WTC11 (cell line): ENCODE measurements at regions not wholly inside any gene's neighbourhood (a gene's known extent, or its start where the extent isn't known, plus 50 kb on each side); places are given as distances from the start of the nearest gene placed in this dataset.

Source experiments
- ATAC-seq: fragments of 200-7000 bp; cut with Tn5 transposase; 2 replicates; pipeline ENCODE4 v1.10.0; 2021; ENCODE audit warnings: mild to moderate bottlenecking, moderate library complexity
- CTCF ChIA-PET: fragments of 300-600 bp; sonication (Branson Sonifier 250); formaldehyde crosslinking; loops from one replicate; lab custom pipeline; 2021; ENCODE audit warnings: antibody characterized with exemption; lab: Charles Lee
- POLR2A ChIA-PET: fragments of 350-600 bp; sonication (Branson Sonifier 250); formaldehyde crosslinking; loops from one replicate; lab custom pipeline; 2021; ENCODE audit warnings: antibody characterized with exemption; lab: Charles Lee
- DNase-seq: peaks from one replicate; pipeline ENCODE4 v3.0.0; 2021; ENCODE audit warnings: low spot score
- H3K27ac Mint-ChIP-seq: 2 replicates; pipeline ENCODE4 v1.8.0; 2021; ENCODE audit warnings: mixed read lengths
- H3K27me3 Mint-ChIP-seq: 2 replicates; pipeline ENCODE4 v1.8.0; 2021; ENCODE audit warnings: low read depth, mild to moderate bottlenecking, moderate library complexity, mixed read lengths
- H3K36me3 Mint-ChIP-seq: 2 replicates; pipeline ENCODE4 v1.8.0; 2021; ENCODE audit warnings: mixed read lengths
- H3K4me1 Mint-ChIP-seq: 2 replicates; pipeline ENCODE4 v1.8.0; 2022; ENCODE audit warnings: mixed read lengths
- H3K4me3 Mint-ChIP-seq: 2 replicates; pipeline ENCODE4 v1.8.0; 2021; ENCODE audit warnings: mild to moderate bottlenecking, moderate library complexity, mixed read lengths
- H3K9me3 Mint-ChIP-seq: 2 replicates; pipeline ENCODE4 v1.8.0; 2021; ENCODE audit warnings: mixed read lengths
- ATF6 ChIP-seq: sonication (generic); formaldehyde crosslinking; IDR thresholded peaks from 2 replicates; pipeline ENCODE4 v1.8.1; 2023; ENCODE audit warnings: mild to moderate bottlenecking, missing genetic modification reagents
- CBFB ChIP-seq: sonication (generic); formaldehyde crosslinking; IDR thresholded peaks from 2 replicates; pipeline ENCODE4 v1.8.1; 2022; ENCODE audit warnings: mild to moderate bottlenecking, low read depth, missing genetic modification reagents
- CDX4 ChIP-seq: fragments of 250-450 bp; sonication (Bioruptor Pico); IDR thresholded peaks from 2 replicates; pipeline ENCODE4 v1.9.0; 2021; ENCODE audit warnings: moderate library complexity, mild to moderate bottlenecking, inconsistent platforms, borderline replicate concordance
- ETV6 ChIP-seq: sonication (generic); formaldehyde crosslinking; IDR thresholded peaks from 2 replicates; pipeline ENCODE4 v1.8.1; 2022; ENCODE audit warnings: mild to moderate bottlenecking, missing genetic modification reagents
- FOXP1 ChIP-seq: sonication (generic); formaldehyde crosslinking; IDR thresholded peaks from 2 replicates; pipeline ENCODE4 v1.8.0; 2022; ENCODE audit warnings: missing genetic modification reagents, mild to moderate bottlenecking, moderate library complexity, borderline replicate concordance
- FOXP4 ChIP-seq: sonication (generic); formaldehyde crosslinking; IDR thresholded peaks from 2 replicates; pipeline ENCODE4 v1.8.0; 2022; ENCODE audit warnings: mild to moderate bottlenecking, missing genetic modification reagents
- GABPB1 ChIP-seq: sonication (generic); formaldehyde crosslinking; IDR thresholded peaks from 2 replicates; pipeline ENCODE4 v1.8.1; 2023; ENCODE audit warnings: mild to moderate bottlenecking, missing genetic modification reagents
- IRF2 ChIP-seq: sonication (generic); formaldehyde crosslinking; IDR thresholded peaks from 2 replicates; pipeline ENCODE4 v1.8.0; 2022; ENCODE audit warnings: low read depth, missing genetic modification reagents, borderline replicate concordance
- KAT7 ChIP-seq: sonication (generic); formaldehyde crosslinking; IDR thresholded peaks from 2 replicates; pipeline ENCODE4 v1.8.1; 2023; ENCODE audit warnings: missing genetic modification reagents, mild to moderate bottlenecking, borderline replicate concordance
- NFE2L1 ChIP-seq: sonication (generic); formaldehyde crosslinking; IDR thresholded peaks from 2 replicates; pipeline ENCODE4 v1.8.1; 2023; ENCODE audit warnings: missing genetic modification reagents
- OVOL2 ChIP-seq: fragments of 250-450 bp; sonication (Bioruptor Pico); IDR thresholded peaks from 2 replicates; pipeline ENCODE4 v1.9.0; 2021; ENCODE audit warnings: mild to moderate bottlenecking, borderline replicate concordance
- RORB ChIP-seq: fragments of 250-450 bp; sonication (Bioruptor Pico); IDR thresholded peaks from 2 replicates; pipeline ENCODE4 v1.9.0; 2021; ENCODE audit warnings: mild to moderate bottlenecking
- SOX15 ChIP-seq: fragments of 250-450 bp; sonication (Bioruptor Pico); IDR thresholded peaks from 2 replicates; pipeline ENCODE4 v1.9.0; 2021; ENCODE audit warnings: mild to moderate bottlenecking
- TP53 ChIP-seq: sonication (generic); formaldehyde crosslinking; IDR thresholded peaks from 2 replicates; pipeline ENCODE4 v1.8.1; 2023; ENCODE audit warnings: mild to moderate bottlenecking, missing genetic modification reagents
- ZNF219 ChIP-seq: sonication (generic); formaldehyde crosslinking; IDR thresholded peaks from 2 replicates; pipeline ENCODE4 v1.8.0; 2023; ENCODE audit warnings: missing genetic modification reagents, mild to moderate bottlenecking, borderline replicate concordance
- ZNF423 ChIP-seq: fragments of 250-450 bp; sonication (Bioruptor Pico); IDR thresholded peaks from 2 replicates; pipeline ENCODE4 v2.1.2; 2022; ENCODE audit warnings: mild to moderate bottlenecking, moderate library complexity
- ZNF671 ChIP-seq: fragments of 250-450 bp; sonication (Bioruptor Pico); IDR thresholded peaks from 2 replicates; pipeline ENCODE4 v1.8.0; 2021; ENCODE audit warnings: mild to moderate bottlenecking

- Mint-ChIP-seq H3K4me3 (no peak overlapping the region), H3K9me3 (peaks cover 13% of the 10 kb centered on the region), H3K27ac (no peak overlapping the region), H3K36me3 (peaks cover 12% of the 10 kb centered on the region), H3K4me1 (peaks cover 5% of the 10 kb centered on the region), H3K27me3 (no peaks in the 10 kb centered on the region)
- no peak for TF ChIP-seq FOXP4 (CRISPR knock-in tag)
- TF ChIP-seq FOXP1 (CRISPR knock-in tag): no peak
- no peak for TF ChIP-seq NFE2L1 (CRISPR knock-in tag)
- TF ChIP-seq ZNF219 (CRISPR knock-in tag): no peak
- TF ChIP-seq GABPB1 (CRISPR knock-in tag): no peak
- ChIA-PET POLR2A (no interaction called here), CTCF (no interaction called here)
- no peak for DNase-seq
- no peak for ATAC-seq
Measured at GRCh38 chr18:78681396-78681795, 298.2 kb upstream of the SALL3 start.

- Mint-ChIP-seq H3K27me3 (no peaks in the 10 kb centered on the region), H3K4me1 (peaks cover 5% of the 10 kb centered on the region), H3K36me3 (peaks cover 9% of the 10 kb centered on the region), H3K9me3 (peaks cover 15% of the 10 kb centered on the region), H3K4me3 (no peak overlapping the region), H3K27ac (no peak overlapping the region)
- TF ChIP-seq CDX4 (CRISPR knock-in tag) (no peak), NFE2L1 (CRISPR knock-in tag) (no peak), ETV6 (CRISPR knock-in tag) (no peak), ZNF423 (no peak)
- ChIA-PET CTCF (no interaction called here), POLR2A (no interaction called here)
- DNase-seq (no peak), ATAC-seq (no peak)
Measured at GRCh38 chr18:78681934-78682333, 297.7 kb upstream of the SALL3 start.

GRCh38 chr18:78682716-78683115 lies 296.9 kb upstream of the SALL3 start:
- peaks cover 5% of the 10 kb centered on the region for H3K4me1 Mint-ChIP-seq
- DNase-seq (no peak), ATAC-seq (no peak)
- no peak overlapping the region for H3K27ac Mint-ChIP-seq
- POLR2A ChIA-PET: no interaction called here
- H3K27me3 Mint-ChIP-seq: no peaks in the 10 kb centered on the region
- peaks cover 15% of the 10 kb centered on the region for H3K9me3 Mint-ChIP-seq
- H3K4me3 Mint-ChIP-seq: no peak overlapping the region
- CTCF ChIA-PET: no interaction called here
- peaks cover 9% of the 10 kb centered on the region for H3K36me3 Mint-ChIP-seq
- TF ChIP-seq ATF6 (CRISPR knock-in tag) (no peak), ZNF671 (no peak), TP53 (CRISPR knock-in tag) (no peak), RORB (CRISPR knock-in tag) (no peak), SOX15 (no peak), IRF2 (CRISPR knock-in tag) (no peak), KAT7 (CRISPR knock-in tag) (no peak), OVOL2 (CRISPR knock-in tag) (no peak)

GRCh38 chr18:78683191-78684010 lies 296.2 kb upstream of the SALL3 start:
- CTCF ChIA-PET: no interaction called here

More at GRCh38 chr18:78683191-78684010, 296.2 kb upstream of the SALL3 start:
- Mint-ChIP-seq H3K4me3 (no peak overlapping the region), H3K9me3 (peaks cover 15% of the 10 kb centered on the region), H3K4me1 (peaks cover 5% of the 10 kb centered on the region)
- POLR2A ChIA-PET: no interaction called here
- no peak for TF ChIP-seq CBFB (CRISPR knock-in tag)
- TF ChIP-seq, all 79 proteins: peak for 0
- Mint-ChIP-seq H3K27me3 (no peaks in the 10 kb centered on the region), H3K36me3 (peaks cover 8% of the 10 kb centered on the region), H3K27ac (no peak overlapping the region)
- DNase-seq: no peak
- no peak for ATAC-seq
